Cardiac muscle cell (in vitro differentiated cells and primary cell): ENCODE measurements at regions not wholly inside any gene's neighbourhood (a gene's known extent, or its start where the extent isn't known, plus 50 kb on each side); places are given as distances from the start of the nearest gene placed in this dataset.
A peak's percentile ranks its signal among the peaks of the same experiment; 100 is the strongest.
"Not testable (repeated sequence)": the region's sequence is repeated elsewhere in the genome, so short reads cannot be mapped to it uniquely, and the experiment has no call there.

Experiments used
- DNase-seq, 2 donors: peaks; one replicate each; pipeline versions ENCODE4 v3.0.0 to v3.0.0-alpha.2; 2010 to 2017; ENCODE audit warnings: low read depth in 1 of 2, low spot score in 1 of 2
- H3K27ac ChIP-seq: fragments of 200-600 bp; sonication (generic); 2 replicates; pipeline ENCODE4 v1.5.1; 2016
- H3K27me3 ChIP-seq: fragments of 200-600 bp; sonication (generic); 2 replicates; pipeline ENCODE4 v1.6.0; 2016; ENCODE audit warnings: control low read depth
- H3K36me3 ChIP-seq: fragments of 200-600 bp; sonication (generic); 2 replicates; pipeline ENCODE4 v1.5.1; 2016; ENCODE audit warnings: control low read depth
- H3K4me1 ChIP-seq: fragments of 200-600 bp; sonication (generic); 2 replicates; pipeline ENCODE4 v1.8.1; 2017; ENCODE audit warnings: low read depth, mild to moderate bottlenecking, mixed run types
- H3K4me3 ChIP-seq: fragments of 200-600 bp; sonication (generic); 2 replicates; pipeline ENCODE4 v1.5.1; 2016; ENCODE audit warnings: mild to moderate bottlenecking
- H3K9me3 ChIP-seq: fragments of 200-600 bp; sonication (generic); 2 replicates; pipeline ENCODE4 v1.5.1; 2017; ENCODE audit warnings: low read depth, mild to moderate bottlenecking, control low read depth
- TF ChIP-seq, protein P1 (sequence below): IDR thresholded peaks from 2 replicates; pipeline ENCODE4 v1.5.1; 2012; ENCODE audit warnings: low read depth, mild to moderate bottlenecking, low read length

DNA sequence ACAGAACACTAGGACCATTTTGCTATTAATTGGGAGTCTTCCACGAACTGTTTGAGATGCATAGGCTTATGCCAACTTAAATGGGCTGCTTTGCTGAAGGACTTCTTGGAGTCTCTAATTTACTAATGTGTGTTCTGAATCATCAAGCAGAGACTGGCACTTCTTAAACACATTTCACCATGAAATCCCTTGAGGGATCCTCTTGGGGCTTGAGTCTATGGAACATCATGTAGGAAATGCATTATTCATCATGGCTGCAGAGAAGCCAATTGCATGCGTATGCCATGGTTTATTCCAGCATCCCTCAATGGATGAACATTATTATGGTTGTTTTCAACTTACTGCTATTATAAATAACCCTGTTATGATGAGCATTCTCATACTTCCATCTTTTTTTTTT is 73.4 kb downstream of the FGD2 start:
- H3K9me3 ChIP-seq, result no peaks in the 10 kb centered on the region
- TF ChIP-seq, protein P1, sequence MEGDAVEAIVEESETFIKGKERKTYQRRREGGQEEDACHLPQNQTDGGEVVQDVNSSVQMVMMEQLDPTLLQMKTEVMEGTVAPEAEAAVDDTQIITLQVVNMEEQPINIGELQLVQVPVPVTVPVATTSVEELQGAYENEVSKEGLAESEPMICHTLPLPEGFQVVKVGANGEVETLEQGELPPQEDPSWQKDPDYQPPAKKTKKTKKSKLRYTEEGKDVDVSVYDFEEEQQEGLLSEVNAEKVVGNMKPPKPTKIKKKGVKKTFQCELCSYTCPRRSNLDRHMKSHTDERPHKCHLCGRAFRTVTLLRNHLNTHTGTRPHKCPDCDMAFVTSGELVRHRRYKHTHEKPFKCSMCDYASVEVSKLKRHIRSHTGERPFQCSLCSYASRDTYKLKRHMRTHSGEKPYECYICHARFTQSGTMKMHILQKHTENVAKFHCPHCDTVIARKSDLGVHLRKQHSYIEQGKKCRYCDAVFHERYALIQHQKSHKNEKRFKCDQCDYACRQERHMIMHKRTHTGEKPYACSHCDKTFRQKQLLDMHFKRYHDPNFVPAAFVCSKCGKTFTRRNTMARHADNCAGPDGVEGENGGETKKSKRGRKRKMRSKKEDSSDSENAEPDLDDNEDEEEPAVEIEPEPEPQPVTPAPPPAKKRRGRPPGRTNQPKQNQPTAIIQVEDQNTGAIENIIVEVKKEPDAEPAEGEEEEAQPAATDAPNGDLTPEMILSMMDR, result no peak
- no peaks in the 10 kb centered on the region for H3K36me3 ChIP-seq
- H3K4me3 ChIP-seq, result no peak overlapping the region
- H3K27ac ChIP-seq, result no peak overlapping the region
- peaks cover 3% of the 10 kb centered on the region for H3K4me1 ChIP-seq
- no peaks in the 10 kb centered on the region for H3K27me3 ChIP-seq
- no peak for DNase-seq

DNA sequence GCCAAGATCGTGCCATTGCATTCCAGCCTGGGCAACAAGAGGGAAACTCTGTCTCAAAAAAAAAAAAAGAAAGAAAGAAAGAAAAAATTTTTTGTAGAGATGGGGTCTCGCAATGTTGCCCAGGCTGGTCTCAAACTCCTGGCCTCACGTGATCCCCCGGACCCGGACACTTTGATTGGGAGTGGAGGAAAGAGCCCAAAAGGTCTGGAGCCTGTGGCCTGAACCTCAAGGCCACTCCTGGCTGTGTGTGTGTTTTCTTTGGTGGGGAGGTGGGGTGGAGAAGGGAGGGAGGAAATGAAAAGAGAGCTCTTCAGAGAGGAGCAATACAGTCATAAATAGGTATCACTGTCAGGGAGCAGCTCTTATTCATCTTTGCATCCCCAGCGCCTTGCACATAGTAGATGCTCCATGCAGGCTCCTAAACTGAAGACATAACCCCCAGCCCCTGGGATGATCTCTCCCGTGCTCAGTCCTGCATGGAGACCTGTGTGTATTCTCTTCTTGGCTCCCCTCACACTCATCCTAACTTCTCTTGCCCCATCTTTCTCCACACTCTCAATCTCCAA is 75.7 kb downstream of the FGD2 start:
- no peaks in the 10 kb centered on the region for H3K36me3 ChIP-seq
- no peak overlapping the region for H3K27ac ChIP-seq
- H3K9me3 ChIP-seq, result no peaks in the 10 kb centered on the region
- no peaks in the 10 kb centered on the region for H3K27me3 ChIP-seq
- TF ChIP-seq, protein P1, result no peak
- no peak for DNase-seq
- H3K4me3 ChIP-seq, result no peak overlapping the region
- H3K4me1 ChIP-seq, result peaks cover 3% of the 10 kb centered on the region

DNA sequence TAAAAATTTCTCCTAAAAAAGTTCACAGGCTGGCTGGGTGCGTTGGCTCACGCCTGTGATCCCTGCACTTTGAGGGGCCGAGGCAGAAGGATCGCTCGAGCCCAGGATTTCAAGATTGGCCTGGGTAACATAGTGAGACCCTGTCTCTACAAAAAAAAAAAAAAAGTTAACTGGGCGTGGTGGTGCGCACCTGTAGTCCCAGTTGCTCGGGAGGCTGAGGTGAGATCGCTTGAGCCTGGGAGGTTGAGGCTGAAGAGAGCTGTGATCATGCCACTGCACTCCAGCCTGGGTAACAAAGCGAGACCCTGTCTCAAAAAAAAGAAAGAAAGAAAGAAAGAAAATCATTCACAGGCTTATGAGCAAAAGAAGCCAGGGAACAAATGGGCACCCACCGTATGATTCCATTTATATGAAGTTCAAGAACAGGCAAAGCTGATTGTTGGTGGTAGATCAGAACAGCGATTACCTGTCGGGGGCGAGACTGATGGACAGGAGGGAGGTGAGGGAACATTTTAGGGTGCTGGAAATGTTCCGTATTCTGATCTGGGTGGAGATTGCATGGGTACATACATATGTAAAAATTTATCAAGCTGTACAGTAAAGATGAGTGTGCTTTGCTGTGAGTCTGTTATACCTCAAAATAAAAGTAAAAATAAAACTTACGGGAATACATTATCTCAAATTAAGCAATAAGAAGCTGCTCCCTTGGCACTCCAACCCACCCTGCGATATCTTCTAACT is 77.1 kb downstream of the FGD2 start:
- peaks cover 3% of the 10 kb centered on the region for H3K4me1 ChIP-seq
- H3K9me3 ChIP-seq, result no peaks in the 10 kb centered on the region
- H3K27me3 ChIP-seq, result no peaks in the 10 kb centered on the region
- TF ChIP-seq, protein P1, result no peak
- no peak overlapping the region for H3K4me3 ChIP-seq
- H3K36me3 ChIP-seq, result no peaks in the 10 kb centered on the region
- H3K27ac ChIP-seq, result no peak overlapping the region
- peak in 1 of 2 donors; percentile 16 for DNase-seq

DNA sequence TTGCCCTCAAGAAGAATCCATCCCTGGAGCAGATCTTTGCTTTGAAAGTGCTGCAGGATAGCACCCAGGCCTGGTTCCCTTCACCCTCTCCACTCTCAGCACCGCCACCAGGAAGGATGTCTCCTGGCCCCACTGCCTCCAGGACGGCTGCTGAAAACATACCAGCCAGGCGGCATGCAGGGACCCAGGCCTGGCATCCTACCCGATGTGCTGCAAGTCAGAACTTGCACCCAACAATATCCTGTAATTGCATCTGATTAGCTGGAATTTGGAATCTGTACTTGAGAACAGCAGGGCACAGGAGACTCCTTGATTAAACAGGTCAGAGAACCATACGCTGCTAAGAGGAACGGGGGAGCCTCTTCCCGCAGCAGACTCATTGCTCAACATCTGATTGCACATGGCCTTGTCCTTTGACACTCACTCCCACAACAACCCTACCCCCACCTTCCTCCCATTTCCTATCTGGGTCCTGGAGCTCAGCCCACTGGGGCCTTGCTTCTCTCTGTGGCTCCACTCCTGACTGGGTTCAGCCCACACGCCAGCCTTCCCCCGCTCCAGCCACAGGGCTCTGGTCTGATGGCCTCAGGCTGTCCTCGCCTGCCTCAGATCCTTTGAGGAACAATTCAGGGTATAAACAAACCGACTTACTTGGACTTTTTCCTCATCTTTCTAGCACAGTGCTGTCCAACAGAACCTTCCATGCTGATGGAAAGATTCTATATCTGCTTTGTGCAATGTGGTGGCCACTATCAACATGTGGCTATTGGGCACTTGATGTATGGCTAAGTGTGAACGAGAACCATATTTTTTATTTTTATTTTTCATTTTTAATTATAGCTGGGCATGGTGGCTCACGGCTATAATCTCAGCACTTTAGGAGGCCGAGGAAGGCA is 78.0 kb downstream of the FGD2 start:
- Histone ChIP-seq H3K9me3 (no peaks in the 10 kb centered on the region), H3K4me3 (no peak overlapping the region), H3K27ac (peak overlapping the region; percentile 34), H3K27me3 (no peaks in the 10 kb centered on the region), H3K36me3 (no peaks in the 10 kb centered on the region), H3K4me1 (no peaks in the 10 kb centered on the region)
- peak in 1 of 2 donors; percentile 99 for DNase-seq
- TF ChIP-seq, protein P1, result no peak

DNA sequence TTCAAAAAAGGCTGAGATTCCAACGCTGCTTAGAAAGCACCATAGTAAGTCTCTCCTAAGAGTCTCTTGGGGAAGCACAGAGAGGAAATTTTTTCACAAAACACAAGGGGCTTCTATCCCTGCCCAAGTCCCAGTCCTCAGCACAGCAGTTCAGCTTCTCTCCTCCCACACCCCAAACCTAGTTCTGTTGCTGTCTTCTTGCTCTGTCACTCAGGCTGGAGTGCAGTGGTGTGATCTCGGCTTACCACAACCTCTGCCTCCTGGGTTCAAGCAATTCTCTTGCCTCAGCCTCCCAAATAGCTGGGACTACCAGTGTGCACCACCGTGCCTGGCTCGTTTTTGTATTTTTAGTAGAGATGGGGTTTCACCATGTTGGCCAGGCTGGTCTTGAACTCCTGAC is 79.2 kb downstream of the FGD2 start:
- not testable (repeated sequence) for H3K27ac ChIP-seq, H3K4me1 ChIP-seq

DNA sequence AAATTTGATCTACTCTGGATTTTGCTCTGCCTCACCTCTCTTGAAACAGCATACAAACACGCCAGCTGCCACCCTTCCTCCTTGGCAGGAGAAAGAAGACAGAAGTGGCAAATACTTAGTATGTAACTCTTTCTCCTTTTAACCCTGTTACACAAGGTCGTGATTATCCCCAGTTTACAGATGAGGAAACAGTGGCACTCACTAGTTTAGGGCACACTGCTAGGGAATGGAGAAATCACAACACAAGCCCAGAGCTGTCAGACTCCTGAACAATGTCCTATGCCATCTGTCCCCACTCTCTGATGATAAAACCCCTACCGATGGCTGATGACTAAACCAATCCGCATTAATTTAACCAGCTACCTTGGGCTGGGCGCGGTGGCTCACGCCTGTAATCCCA is 79.7 kb downstream of the FGD2 start:
- TF ChIP-seq, protein P1, result no peak
- DNase-seq, result no peak
- Histone ChIP-seq H3K9me3 (no peaks in the 10 kb centered on the region), H3K4me3 (no peak overlapping the region), H3K4me1 (no peaks in the 10 kb centered on the region), H3K27ac (no peak overlapping the region), H3K36me3 (no peaks in the 10 kb centered on the region), H3K27me3 (no peaks in the 10 kb centered on the region)

More for the DNA sequence above, 79.2 kb downstream of the FGD2 start:
- DNase-seq, H3K4me3 ChIP-seq, H3K36me3 ChIP-seq, H3K9me3 ChIP-seq, H3K27me3 ChIP-seq: not testable (repeated sequence)
